Liver (tissue), 3 donors: ENCODE measurements at regions not wholly inside any gene's neighbourhood (a gene's known extent, or its start where the extent isn't known, plus 50 kb on each side); places are given as distances from the start of the nearest gene placed in this dataset.

Experiments used
- EGR1 ChIP-seq, 2 donors: IDR thresholded peaks; 2 replicates each; pipeline ENCODE4 v1.6.1; 2016 to 2018; ENCODE audit warnings: antibody characterized with exemption in 2 of 2, low read depth in 2 of 2
- FOXA1 ChIP-seq: IDR thresholded peaks from 2 replicates; pipeline ENCODE4 v1.6.1; 2016; ENCODE audit warnings: antibody characterized with exemption
- GABPA ChIP-seq, 2 donors: IDR thresholded peaks in 1 of 2; conservative IDR thresholded peaks in 1 of 2; 2 replicates each; pipeline ENCODE4 v1.6.1; 2016; ENCODE audit warnings: antibody characterized with exemption in 2 of 2, mild to moderate bottlenecking in 1 of 2, moderate library complexity in 1 of 2
- HNF4A ChIP-seq, 2 donors: conservative IDR thresholded peaks; 2 replicates each; pipeline ENCODE4 v1.6.1; 2016; ENCODE audit warnings: antibody characterized with exemption in 2 of 2, mild to moderate bottlenecking in 2 of 2
- JUND ChIP-seq, 2 donors: IDR thresholded peaks; 2 replicates each; pipeline ENCODE4 v1.6.1; 2016; ENCODE audit warnings: antibody characterized with exemption in 2 of 2
- SP1 ChIP-seq: IDR thresholded peaks from 2 replicates; pipeline ENCODE4 v1.6.1; 2018; ENCODE audit warnings: antibody characterized with exemption, mild to moderate bottlenecking
- TAF1 ChIP-seq: conservative IDR thresholded peaks from 2 replicates; pipeline ENCODE4 v1.6.1; 2016; ENCODE audit warnings: antibody characterized with exemption, mild to moderate bottlenecking
- YY1 ChIP-seq: IDR thresholded peaks from 2 replicates; pipeline ENCODE4 v1.6.1; 2016; ENCODE audit warnings: antibody characterized with exemption, mild to moderate bottlenecking
- TF ChIP-seq, protein P1 (sequence below): IDR thresholded peaks from 2 replicates; pipeline ENCODE4 v1.6.1; 2016; ENCODE audit warnings: antibody characterized with exemption
- TF ChIP-seq, protein P2 (sequence below): fragments of 150-350 bp; IDR thresholded peaks from 2 replicates; pipeline ENCODE4 v1.5.1; 2017; ENCODE audit warnings: improper control_type of control experiment, low read depth, low read length; ENCODE audit not compliant: missing input control
- TF ChIP-seq, protein P3 (sequence below): IDR thresholded peaks from 2 replicates; pipeline ENCODE4 v1.6.1; 2016; ENCODE audit warnings: antibody characterized with exemption
- TF ChIP-seq, protein P4 (sequence below): IDR thresholded peaks from 2 replicates; pipeline ENCODE4 v1.6.1; 2016; ENCODE audit warnings: antibody characterized with exemption, mild to moderate bottlenecking
- donor health status: healthy.
- donor health status: healthy.

DNA sequence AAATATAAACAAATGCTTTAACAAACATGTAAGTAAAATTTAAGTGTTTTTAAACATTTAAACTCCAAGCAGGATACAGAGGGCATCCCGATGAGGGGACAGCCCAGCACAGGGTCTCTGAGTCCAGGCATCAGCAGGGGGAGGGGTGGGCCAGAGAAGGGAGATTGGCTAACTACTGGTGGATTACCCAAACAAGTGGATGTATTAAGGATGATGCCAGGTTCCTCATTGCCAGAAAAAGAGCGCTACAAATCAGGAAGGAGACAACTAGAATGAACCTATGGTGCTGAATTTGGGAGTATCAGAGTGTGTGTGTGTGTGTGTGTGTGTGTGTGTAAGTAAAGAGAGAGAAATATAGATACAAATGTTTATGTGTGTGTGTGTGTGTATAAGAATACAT is 162.0 kb upstream of the RMP24 start:
- TF ChIP-seq, protein P1, sequence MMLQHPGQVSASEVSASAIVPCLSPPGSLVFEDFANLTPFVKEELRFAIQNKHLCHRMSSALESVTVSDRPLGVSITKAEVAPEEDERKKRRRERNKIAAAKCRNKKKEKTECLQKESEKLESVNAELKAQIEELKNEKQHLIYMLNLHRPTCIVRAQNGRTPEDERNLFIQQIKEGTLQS: no peak
- TF ChIP-seq, protein P2, sequence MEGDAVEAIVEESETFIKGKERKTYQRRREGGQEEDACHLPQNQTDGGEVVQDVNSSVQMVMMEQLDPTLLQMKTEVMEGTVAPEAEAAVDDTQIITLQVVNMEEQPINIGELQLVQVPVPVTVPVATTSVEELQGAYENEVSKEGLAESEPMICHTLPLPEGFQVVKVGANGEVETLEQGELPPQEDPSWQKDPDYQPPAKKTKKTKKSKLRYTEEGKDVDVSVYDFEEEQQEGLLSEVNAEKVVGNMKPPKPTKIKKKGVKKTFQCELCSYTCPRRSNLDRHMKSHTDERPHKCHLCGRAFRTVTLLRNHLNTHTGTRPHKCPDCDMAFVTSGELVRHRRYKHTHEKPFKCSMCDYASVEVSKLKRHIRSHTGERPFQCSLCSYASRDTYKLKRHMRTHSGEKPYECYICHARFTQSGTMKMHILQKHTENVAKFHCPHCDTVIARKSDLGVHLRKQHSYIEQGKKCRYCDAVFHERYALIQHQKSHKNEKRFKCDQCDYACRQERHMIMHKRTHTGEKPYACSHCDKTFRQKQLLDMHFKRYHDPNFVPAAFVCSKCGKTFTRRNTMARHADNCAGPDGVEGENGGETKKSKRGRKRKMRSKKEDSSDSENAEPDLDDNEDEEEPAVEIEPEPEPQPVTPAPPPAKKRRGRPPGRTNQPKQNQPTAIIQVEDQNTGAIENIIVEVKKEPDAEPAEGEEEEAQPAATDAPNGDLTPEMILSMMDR: no peak
- no peak for TF ChIP-seq GABPA (IDR thresholded peaks at IDR 0.05 in 1 of 2, conservative IDR thresholded peaks at IDR 0.05 in 1 of 2)
- TF ChIP-seq, protein P3, sequence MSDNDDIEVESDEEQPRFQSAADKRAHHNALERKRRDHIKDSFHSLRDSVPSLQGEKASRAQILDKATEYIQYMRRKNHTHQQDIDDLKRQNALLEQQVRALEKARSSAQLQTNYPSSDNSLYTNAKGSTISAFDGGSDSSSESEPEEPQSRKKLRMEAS: no peak
- no peak for TF ChIP-seq JUND (IDR thresholded peaks at IDR 0.05)
- no peak for TF ChIP-seq SP1
- TF ChIP-seq EGR1 (IDR thresholded peaks at IDR 0.05; ENCODE audit: low read depth in 2 of 2): no peak
- no peak for TF ChIP-seq TAF1
- TF ChIP-seq HNF4A (conservative IDR thresholded peaks at IDR 0.05): no peak
- TF ChIP-seq YY1: no peak
- no peak for TF ChIP-seq FOXA1
- TF ChIP-seq, protein P4, sequence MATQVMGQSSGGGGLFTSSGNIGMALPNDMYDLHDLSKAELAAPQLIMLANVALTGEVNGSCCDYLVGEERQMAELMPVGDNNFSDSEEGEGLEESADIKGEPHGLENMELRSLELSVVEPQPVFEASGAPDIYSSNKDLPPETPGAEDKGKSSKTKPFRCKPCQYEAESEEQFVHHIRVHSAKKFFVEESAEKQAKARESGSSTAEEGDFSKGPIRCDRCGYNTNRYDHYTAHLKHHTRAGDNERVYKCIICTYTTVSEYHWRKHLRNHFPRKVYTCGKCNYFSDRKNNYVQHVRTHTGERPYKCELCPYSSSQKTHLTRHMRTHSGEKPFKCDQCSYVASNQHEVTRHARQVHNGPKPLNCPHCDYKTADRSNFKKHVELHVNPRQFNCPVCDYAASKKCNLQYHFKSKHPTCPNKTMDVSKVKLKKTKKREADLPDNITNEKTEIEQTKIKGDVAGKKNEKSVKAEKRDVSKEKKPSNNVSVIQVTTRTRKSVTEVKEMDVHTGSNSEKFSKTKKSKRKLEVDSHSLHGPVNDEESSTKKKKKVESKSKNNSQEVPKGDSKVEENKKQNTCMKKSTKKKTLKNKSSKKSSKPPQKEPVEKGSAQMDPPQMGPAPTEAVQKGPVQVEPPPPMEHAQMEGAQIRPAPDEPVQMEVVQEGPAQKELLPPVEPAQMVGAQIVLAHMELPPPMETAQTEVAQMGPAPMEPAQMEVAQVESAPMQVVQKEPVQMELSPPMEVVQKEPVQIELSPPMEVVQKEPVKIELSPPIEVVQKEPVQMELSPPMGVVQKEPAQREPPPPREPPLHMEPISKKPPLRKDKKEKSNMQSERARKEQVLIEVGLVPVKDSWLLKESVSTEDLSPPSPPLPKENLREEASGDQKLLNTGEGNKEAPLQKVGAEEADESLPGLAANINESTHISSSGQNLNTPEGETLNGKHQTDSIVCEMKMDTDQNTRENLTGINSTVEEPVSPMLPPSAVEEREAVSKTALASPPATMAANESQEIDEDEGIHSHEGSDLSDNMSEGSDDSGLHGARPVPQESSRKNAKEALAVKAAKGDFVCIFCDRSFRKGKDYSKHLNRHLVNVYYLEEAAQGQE: no peak
